22Rv1 (cell line): ENCODE measurements at regions not wholly inside any gene's neighbourhood (a gene's known extent, or its start where the extent isn't known, plus 50 kb on each side); places are given as distances from the start of the nearest gene placed in this dataset.

Source experiments
- CTCF ChIP-seq: fragments of 450-650 bp; IDR thresholded peaks from 2 replicates; pipeline ENCODE4 v1.5.1; 2017; ENCODE audit warnings: mild to moderate bottlenecking
- ZFX ChIP-seq: fragments of 450-650 bp; IDR thresholded peaks from 2 replicates; pipeline ENCODE4 v1.6.1; 2017; ENCODE audit warnings: antibody characterized with exemption, borderline replicate concordance

GRCh38 chr12:24069532-24070395, 120.3 kb upstream of the SOX5 start:
- TF ChIP-seq CTCF (no peak), ZFX (no peak)
